ENCODE measurements at regions not wholly inside any gene's neighbourhood (a gene's known extent, or its start where the extent isn't known, plus 50 kb on each side); places are given as distances from the start of the nearest gene placed in this dataset.

GRCh38 chr3:124276539-124277143, 284.7 kb upstream of the ROPN1 start:
- no peak overlapping the region for H3K4me3 Mint-ChIP-seq (ENCODE audit: unreplicated experiment)
- no peak overlapping the region for H3K27ac Mint-ChIP-seq (ENCODE audit: low read depth, unreplicated experiment)
- ChIA-PET CTCF (no interaction called here), POLR2A (interaction anchor here (0.7 kb wide), 1 partner anchor 10 kb away, joined by 3 read pairs; no protein-coding TSS in a partner anchor)
- BruUV-seq (replicated peaks): no TSS peak
- no peak for TF ChIP-seq CTCF (IDR thresholded peaks at IDR 0.05; ENCODE audit: unreplicated experiment)
- H3K36me3 Mint-ChIP-seq (ENCODE audit: insufficient read depth, unreplicated experiment): no peaks in the 10 kb centered on the region
- H3K4me1 Mint-ChIP-seq (ENCODE audit: insufficient read depth, unreplicated experiment): peaks cover 14% of the 10 kb centered on the region
- intact Hi-C loops (cut with micrococcal nuclease): no loop called here
- DNase-seq (ENCODE audit: unreplicated experiment): no peak
- H3K9me3 Mint-ChIP-seq (ENCODE audit: unreplicated experiment): no peaks in the 10 kb centered on the region
- peaks cover 27% of the 10 kb centered on the region for H3K27me3 Mint-ChIP-seq (ENCODE audit: insufficient read depth, unreplicated experiment)

- CTCF ChIA-PET: no interaction called here
- no peak for TF ChIP-seq CTCF (IDR thresholded peaks at IDR 0.05; ENCODE audit: unreplicated experiment)
- H3K4me1 Mint-ChIP-seq (ENCODE audit: insufficient read depth, unreplicated experiment): peaks cover 12% of the 10 kb centered on the region
- POLR2A ChIA-PET: interaction anchor here (0.7 kb wide), 1 partner anchor 10 kb away, joined by 3 read pairs; no protein-coding TSS in a partner anchor
- no peaks in the 10 kb centered on the region for H3K9me3 Mint-ChIP-seq (ENCODE audit: unreplicated experiment)
- DNase-seq (ENCODE audit: unreplicated experiment): peak; percentile 48
- no peak overlapping the region for H3K27ac Mint-ChIP-seq (ENCODE audit: low read depth, unreplicated experiment)
- no peaks in the 10 kb centered on the region for H3K36me3 Mint-ChIP-seq (ENCODE audit: insufficient read depth, unreplicated experiment)
- intact Hi-C loops (cut with micrococcal nuclease): no loop called here
- H3K4me3 Mint-ChIP-seq (ENCODE audit: unreplicated experiment): no peak overlapping the region
- peaks cover 34% of the 10 kb centered on the region for H3K27me3 Mint-ChIP-seq (ENCODE audit: insufficient read depth, unreplicated experiment)
- no TSS peak for BruUV-seq (replicated peaks)
These were observed 285.4 kb upstream of the ROPN1 start for GRCh38 chr3:124277144-124277890.

- DNase-seq (ENCODE audit: unreplicated experiment): peak; percentile 60
- Mint-ChIP-seq H3K36me3 (ENCODE audit: insufficient read depth, unreplicated experiment) (no peaks in the 10 kb centered on the region), H3K27me3 (ENCODE audit: insufficient read depth, unreplicated experiment) (peaks cover 73% of the 10 kb centered on the region), H3K27ac (ENCODE audit: low read depth, unreplicated experiment) (no peak overlapping the region), H3K4me1 (ENCODE audit: insufficient read depth, unreplicated experiment) (peaks cover 6% of the 10 kb centered on the region), H3K4me3 (ENCODE audit: unreplicated experiment) (no peak overlapping the region), H3K9me3 (ENCODE audit: unreplicated experiment) (no peaks in the 10 kb centered on the region)
- intact Hi-C loops (cut with micrococcal nuclease): loop anchor here (1.0 to 10.0 kb wide), 3 partner anchors 203 to 627 kb away; no protein-coding TSS in a partner anchor
- CTCF ChIA-PET: interaction anchor here (0.7 to 1.8 kb wide), 11 partner anchors 11 to 537 kb away, joined by 3 to 7 read pairs (median 4); partner anchors contain the start of gene KALRN
- POLR2A ChIA-PET: interaction anchor here (0.9 kb wide), 1 partner anchor 14 kb away, joined by 5 read pairs; no protein-coding TSS in a partner anchor
- TF ChIP-seq CTCF (IDR thresholded peaks at IDR 0.05; ENCODE audit: unreplicated experiment): peak; percentile 74
- BruUV-seq (replicated peaks): no TSS peak
These were observed 289.8 kb upstream of the ROPN1 start for GRCh38 chr3:124281453-124282316.

Measured in MCF 10A (cell line).